ENCODE measurements at regions not wholly inside any gene's neighbourhood (a gene's known extent, or its start where the extent isn't known, plus 50 kb on each side); places are given as distances from the start of the nearest gene placed in this dataset.

DNA sequence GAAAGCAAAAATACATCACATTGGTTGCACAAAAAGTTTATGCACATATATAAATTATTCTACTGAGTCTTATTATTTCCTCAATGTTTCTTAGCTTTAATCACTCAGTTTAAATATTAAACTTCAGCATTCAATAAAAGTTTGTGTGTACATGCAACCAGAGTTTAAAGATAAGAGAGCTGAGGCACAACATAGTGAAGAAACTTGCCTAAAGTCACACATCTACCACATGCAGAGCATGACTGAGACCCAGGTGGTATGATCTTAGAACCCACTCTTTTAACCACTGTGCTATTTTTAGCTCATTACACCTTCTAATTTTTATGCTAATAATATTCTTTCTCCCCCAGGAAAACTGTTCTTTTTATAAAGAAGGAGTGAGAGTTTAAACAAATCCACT is 96.1 kb upstream of the GOLIM4 start:
- Histone ChIP-seq H2AFZ (ENCODE audit: low read depth, low read length) (no peak overlapping the region), H3K9ac (ENCODE audit: low read length) (no peak overlapping the region), H3K4me2 (ENCODE audit: low read length) (no peak overlapping the region), H3K4me3 (ENCODE audit: low read length) (no peak overlapping the region), H3K36me3 (ENCODE audit: insufficient read depth, low read length) (no peaks in the 10 kb centered on the region), H3K79me2 (replicated peaks; ENCODE audit: insufficient read depth, low read length) (no peaks in the 10 kb centered on the region), H3K27me3 (ENCODE audit: insufficient read depth, low read depth, low read length) (no peaks in the 10 kb centered on the region), H3K9me3 (ENCODE audit: low read length) (no peaks in the 10 kb centered on the region), H4K20me1 (ENCODE audit: insufficient read depth) (no peaks in the 10 kb centered on the region), H3K27ac (ENCODE audit: low read length) (no peak overlapping the region), H3K9me2 (ENCODE audit: insufficient read depth, low read length) (no peaks in the 10 kb centered on the region), H3F3A (ENCODE audit: insufficient read depth, low read length, poor library complexity, severe bottlenecking) (no peaks in the 10 kb centered on the region)
- TF ChIP-seq, protein P1, sequence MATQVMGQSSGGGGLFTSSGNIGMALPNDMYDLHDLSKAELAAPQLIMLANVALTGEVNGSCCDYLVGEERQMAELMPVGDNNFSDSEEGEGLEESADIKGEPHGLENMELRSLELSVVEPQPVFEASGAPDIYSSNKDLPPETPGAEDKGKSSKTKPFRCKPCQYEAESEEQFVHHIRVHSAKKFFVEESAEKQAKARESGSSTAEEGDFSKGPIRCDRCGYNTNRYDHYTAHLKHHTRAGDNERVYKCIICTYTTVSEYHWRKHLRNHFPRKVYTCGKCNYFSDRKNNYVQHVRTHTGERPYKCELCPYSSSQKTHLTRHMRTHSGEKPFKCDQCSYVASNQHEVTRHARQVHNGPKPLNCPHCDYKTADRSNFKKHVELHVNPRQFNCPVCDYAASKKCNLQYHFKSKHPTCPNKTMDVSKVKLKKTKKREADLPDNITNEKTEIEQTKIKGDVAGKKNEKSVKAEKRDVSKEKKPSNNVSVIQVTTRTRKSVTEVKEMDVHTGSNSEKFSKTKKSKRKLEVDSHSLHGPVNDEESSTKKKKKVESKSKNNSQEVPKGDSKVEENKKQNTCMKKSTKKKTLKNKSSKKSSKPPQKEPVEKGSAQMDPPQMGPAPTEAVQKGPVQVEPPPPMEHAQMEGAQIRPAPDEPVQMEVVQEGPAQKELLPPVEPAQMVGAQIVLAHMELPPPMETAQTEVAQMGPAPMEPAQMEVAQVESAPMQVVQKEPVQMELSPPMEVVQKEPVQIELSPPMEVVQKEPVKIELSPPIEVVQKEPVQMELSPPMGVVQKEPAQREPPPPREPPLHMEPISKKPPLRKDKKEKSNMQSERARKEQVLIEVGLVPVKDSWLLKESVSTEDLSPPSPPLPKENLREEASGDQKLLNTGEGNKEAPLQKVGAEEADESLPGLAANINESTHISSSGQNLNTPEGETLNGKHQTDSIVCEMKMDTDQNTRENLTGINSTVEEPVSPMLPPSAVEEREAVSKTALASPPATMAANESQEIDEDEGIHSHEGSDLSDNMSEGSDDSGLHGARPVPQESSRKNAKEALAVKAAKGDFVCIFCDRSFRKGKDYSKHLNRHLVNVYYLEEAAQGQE (IDR thresholded peaks at IDR 0.05; ENCODE audit: borderline replicate concordance), result no peak
- TF ChIP-seq, protein P2, sequence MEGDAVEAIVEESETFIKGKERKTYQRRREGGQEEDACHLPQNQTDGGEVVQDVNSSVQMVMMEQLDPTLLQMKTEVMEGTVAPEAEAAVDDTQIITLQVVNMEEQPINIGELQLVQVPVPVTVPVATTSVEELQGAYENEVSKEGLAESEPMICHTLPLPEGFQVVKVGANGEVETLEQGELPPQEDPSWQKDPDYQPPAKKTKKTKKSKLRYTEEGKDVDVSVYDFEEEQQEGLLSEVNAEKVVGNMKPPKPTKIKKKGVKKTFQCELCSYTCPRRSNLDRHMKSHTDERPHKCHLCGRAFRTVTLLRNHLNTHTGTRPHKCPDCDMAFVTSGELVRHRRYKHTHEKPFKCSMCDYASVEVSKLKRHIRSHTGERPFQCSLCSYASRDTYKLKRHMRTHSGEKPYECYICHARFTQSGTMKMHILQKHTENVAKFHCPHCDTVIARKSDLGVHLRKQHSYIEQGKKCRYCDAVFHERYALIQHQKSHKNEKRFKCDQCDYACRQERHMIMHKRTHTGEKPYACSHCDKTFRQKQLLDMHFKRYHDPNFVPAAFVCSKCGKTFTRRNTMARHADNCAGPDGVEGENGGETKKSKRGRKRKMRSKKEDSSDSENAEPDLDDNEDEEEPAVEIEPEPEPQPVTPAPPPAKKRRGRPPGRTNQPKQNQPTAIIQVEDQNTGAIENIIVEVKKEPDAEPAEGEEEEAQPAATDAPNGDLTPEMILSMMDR (IDR thresholded peaks at IDR 0.05; ENCODE audit: poor library complexity, severe bottlenecking), result no peak
- no peak for TF ChIP-seq EP300 (conservative IDR thresholded peaks at IDR 0.05; ENCODE audit: poor library complexity, severe bottlenecking)
- TF ChIP-seq SMC3 (conservative IDR thresholded peaks at IDR 0.05; ENCODE audit: poor library complexity), result no peak
- TF ChIP-seq RAD21 (conservative IDR thresholded peaks at IDR 0.05), result no peak
- no peak for TF ChIP-seq POLR2AphosphoS5 (IDR thresholded peaks at IDR 0.05)
- no peak for TF ChIP-seq EZH2 (IDR thresholded peaks at IDR 0.05; ENCODE audit: borderline replicate concordance, insufficient read depth, low read length, poor library complexity, severe bottlenecking)
- no peak for TF ChIP-seq TAF1 (IDR thresholded peaks at IDR 0.05; ENCODE audit: low read depth)
- no peak for TF ChIP-seq MXI1 (conservative IDR thresholded peaks at IDR 0.05; ENCODE audit: poor library complexity, severe bottlenecking)

DNA sequence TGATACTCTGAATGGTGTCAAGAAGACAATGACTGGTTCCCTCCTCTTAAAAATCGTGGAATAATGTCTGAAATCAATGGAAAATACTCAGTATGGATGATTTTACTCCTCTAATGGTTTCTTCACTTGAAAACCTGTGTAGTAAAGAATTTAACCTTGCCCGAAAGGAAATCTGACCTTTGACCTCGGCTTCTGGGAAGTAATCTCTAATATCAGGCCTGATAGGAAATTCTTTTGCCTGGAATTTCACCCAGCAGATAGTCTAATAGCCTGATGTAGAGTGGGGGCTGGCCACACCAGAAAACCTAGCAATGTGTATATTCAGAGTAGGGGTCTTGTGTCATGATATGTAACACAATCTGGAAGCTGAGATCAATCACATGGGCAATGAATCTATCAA is 91.5 kb upstream of the GOLIM4 start:
- no peak overlapping the region for H2AFZ ChIP-seq (ENCODE audit: low read depth, low read length)
- no peaks in the 10 kb centered on the region for H3K79me2 ChIP-seq (replicated peaks; ENCODE audit: insufficient read depth, low read length)
- H3K9me2 ChIP-seq (ENCODE audit: insufficient read depth, low read length), result no peaks in the 10 kb centered on the region
- H3K4me3 ChIP-seq (ENCODE audit: low read length), result no peak overlapping the region
- no peak overlapping the region for H3K4me2 ChIP-seq (ENCODE audit: low read length)
- H3F3A ChIP-seq (ENCODE audit: insufficient read depth, low read length, poor library complexity, severe bottlenecking), result no peaks in the 10 kb centered on the region
- no peaks in the 10 kb centered on the region for H4K20me1 ChIP-seq (ENCODE audit: insufficient read depth)
- H3K9me3 ChIP-seq (ENCODE audit: low read length), result no peaks in the 10 kb centered on the region
- H3K27me3 ChIP-seq (ENCODE audit: insufficient read depth, low read depth, low read length), result no peaks in the 10 kb centered on the region
- no peak overlapping the region for H3K9ac ChIP-seq (ENCODE audit: low read length)
- no peak overlapping the region for H3K27ac ChIP-seq (ENCODE audit: low read length)
- TF ChIP-seq EZH2 (IDR thresholded peaks at IDR 0.05; ENCODE audit: borderline replicate concordance, insufficient read depth, low read length, poor library complexity, severe bottlenecking) (no peak), MXI1 (conservative IDR thresholded peaks at IDR 0.05; ENCODE audit: poor library complexity, severe bottlenecking) (no peak), RAD21 (conservative IDR thresholded peaks at IDR 0.05) (no peak), POLR2AphosphoS5 (IDR thresholded peaks at IDR 0.05) (no peak), EP300 (conservative IDR thresholded peaks at IDR 0.05; ENCODE audit: poor library complexity, severe bottlenecking) (no peak)
- TF ChIP-seq, protein P1 (IDR thresholded peaks at IDR 0.05; ENCODE audit: borderline replicate concordance), result no peak
- H3K36me3 ChIP-seq (ENCODE audit: insufficient read depth, low read length), result no peaks in the 10 kb centered on the region
